Epithelial cell of prostate (primary cell): ENCODE measurements at regions not wholly inside any gene's neighbourhood (a gene's known extent, or its start where the extent isn't known, plus 50 kb on each side); places are given as distances from the start of the nearest gene placed in this dataset.

Source experiments
- DNase-seq: peaks from one replicate; pipeline ENCODE4 v3.0.0-alpha.2; 2011; ENCODE audit warnings: low read depth, low spot score
- H3K27ac ChIP-seq: fragments of 450-650 bp; 2 replicates; pipeline ENCODE4 v1.5.1; 2017; ENCODE audit warnings: mild to moderate bottlenecking

GRCh38 chr3:188077160-188077799 is 76.7 kb upstream of the LPP start:
- no peak overlapping the region for H3K27ac ChIP-seq
- DNase-seq = no peak

- H3K27ac ChIP-seq = no peak overlapping the region
- no peak for DNase-seq
Observed at GRCh38 chr3:188080091-188080490, 73.9 kb upstream of the LPP start.

DNA sequence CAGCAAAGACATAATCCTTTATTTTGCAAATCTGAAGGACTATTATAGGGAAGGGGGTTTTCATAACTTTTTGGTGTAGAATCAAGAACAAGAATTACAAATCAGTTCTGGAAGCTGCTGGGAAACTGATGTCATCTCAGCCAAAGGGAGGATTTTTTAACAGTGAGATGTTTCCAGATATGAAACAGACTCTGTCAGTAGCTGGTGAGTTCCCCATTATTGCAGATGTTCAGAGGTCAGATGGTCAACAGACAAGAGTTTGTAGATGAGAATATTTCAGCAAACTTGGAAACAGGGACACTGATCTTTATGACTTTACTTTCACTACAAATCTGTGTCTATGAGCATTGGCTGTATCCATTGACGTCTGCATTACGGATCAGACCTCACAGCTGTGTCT is 71.9 kb upstream of the LPP start:
- DNase-seq = no peak
- no peak overlapping the region for H3K27ac ChIP-seq

DNA sequence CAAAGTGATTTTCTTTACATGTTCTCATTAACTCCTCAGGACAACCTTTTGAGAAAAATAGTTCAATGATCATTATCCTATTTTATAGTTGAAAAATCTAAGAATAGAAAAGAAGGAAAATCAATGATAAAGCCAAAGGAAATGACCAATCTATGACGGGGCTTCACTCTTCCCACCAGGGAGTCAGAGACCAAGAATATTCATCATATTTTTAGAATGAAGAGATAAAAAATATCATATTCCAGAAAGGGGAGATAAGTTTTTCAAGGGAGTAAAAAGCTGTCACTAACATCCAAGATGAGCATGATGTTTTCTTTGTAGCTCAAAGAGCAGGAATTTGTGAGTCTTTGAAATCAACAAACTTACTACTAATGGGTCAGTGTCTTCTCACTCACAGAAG is 71.5 kb upstream of the LPP start:
- H3K27ac ChIP-seq = no peak overlapping the region
- DNase-seq = no peak

GRCh38 chr3:188083011-188083410 is 70.9 kb upstream of the LPP start:
- DNase-seq = no peak
- H3K27ac ChIP-seq = no peak overlapping the region

GRCh38 chr3:188084752-188085583 is 69.0 kb upstream of the LPP start:
- DNase-seq = no peak
- H3K27ac ChIP-seq = no peak overlapping the region

- H3K27ac ChIP-seq = no peak overlapping the region
- no peak for DNase-seq
Observed at GRCh38 chr3:188085584-188086560, 68.1 kb upstream of the LPP start.

DNA sequence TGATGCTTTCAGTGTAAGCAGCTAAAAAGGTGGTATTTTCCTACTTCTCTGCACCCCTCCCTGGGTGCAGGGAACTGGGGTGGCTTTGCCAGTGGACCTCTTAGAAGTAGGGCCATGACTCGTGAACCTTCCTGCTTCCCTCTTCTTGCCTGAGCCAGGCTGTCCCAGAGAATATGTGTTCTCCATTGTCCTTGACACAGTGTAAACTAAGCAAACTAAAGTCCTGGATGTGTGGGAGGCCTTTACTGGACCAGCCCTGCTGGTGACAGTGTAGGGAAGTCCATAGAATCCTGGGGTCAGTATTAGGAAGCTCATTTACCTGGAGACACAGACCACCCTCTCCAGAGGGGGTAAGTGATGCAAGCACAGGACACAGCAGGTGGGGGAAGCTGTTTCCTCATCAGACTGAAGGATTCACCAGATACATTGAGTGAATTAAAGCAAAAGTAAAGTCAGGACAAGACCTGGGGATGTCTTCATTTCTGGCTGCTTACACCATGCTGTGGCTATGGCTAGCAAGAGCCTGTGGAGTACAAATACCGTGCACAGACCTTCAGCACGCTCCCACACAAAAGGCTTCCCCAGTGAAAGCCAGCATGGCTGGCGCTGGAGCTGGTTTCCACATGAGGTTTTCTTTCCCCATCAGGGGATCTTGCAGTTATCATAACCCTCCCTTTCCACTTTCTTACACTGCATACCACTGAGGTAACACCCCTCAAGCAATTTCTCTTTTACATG is 64.8 kb upstream of the LPP start:
- no peak for DNase-seq
- no peak overlapping the region for H3K27ac ChIP-seq

DNA sequence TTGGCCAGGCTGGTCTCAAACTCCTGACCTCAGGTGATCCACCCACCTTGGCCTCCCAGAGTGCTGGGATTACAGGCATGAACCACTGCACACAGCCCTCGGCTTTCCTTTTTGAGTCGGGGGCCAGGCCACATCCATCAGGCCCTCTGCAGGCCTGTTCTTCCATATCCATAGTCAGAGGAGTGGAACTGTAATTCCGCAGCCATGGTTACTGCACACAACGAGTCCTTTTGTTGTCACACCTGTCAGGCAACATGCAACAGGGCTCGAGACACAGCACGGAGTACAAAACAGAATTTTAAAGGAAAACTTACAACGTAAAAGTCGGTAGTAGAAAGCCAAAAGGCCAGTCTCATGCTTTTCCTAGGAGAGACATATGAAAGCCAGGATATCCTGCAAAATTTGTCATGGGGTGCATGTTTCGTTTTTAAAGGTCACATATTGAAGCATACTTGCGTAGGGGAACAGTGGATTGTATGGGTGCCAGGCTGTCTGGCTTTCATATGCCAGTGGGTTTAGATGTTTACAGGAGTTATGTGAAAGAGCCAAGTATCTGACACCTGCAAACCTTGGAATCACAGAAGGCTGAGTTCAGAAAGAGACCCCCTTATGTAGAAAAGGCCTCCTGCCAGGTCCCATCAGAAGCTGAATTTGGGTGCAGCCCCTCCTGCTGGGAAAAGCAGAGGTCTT is 63.2 kb upstream of the LPP start:
- no peak overlapping the region for H3K27ac ChIP-seq
- DNase-seq = no peak

- DNase-seq = no peak
- H3K27ac ChIP-seq = no peak overlapping the region
Observed at GRCh38 chr3:188091746-188092145, 62.2 kb upstream of the LPP start.

- no peak overlapping the region for H3K27ac ChIP-seq
- no peak for DNase-seq
Observed at GRCh38 chr3:188092648-188093047, 61.3 kb upstream of the LPP start.

DNA sequence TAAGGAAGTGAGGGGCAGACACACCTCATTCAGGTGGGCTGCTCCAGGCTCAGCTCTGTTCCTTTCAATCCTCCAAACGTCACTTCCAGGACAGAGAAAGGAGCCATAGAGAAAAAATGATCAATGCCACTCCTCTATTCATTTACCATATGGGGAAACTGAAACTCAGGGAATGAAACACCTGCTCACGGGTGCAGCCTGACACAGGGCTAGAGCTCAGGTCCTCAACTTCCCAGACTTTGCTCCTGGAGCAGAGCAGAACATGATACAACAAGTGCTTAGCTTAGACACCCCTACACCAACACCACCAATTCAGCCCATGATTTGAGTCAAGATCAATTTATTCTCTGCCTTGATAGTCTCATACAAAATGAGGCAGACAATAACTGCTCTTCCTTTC is 58.5 kb upstream of the LPP start:
- no peak for DNase-seq
- no peak overlapping the region for H3K27ac ChIP-seq

- DNase-seq = no peak
- no peak overlapping the region for H3K27ac ChIP-seq
Observed at GRCh38 chr3:188097791-188098190, 56.2 kb upstream of the LPP start.

GRCh38 chr3:188099907-188100306 is 54.0 kb upstream of the LPP start:
- DNase-seq = no peak
- H3K27ac ChIP-seq = no peak overlapping the region

DNA sequence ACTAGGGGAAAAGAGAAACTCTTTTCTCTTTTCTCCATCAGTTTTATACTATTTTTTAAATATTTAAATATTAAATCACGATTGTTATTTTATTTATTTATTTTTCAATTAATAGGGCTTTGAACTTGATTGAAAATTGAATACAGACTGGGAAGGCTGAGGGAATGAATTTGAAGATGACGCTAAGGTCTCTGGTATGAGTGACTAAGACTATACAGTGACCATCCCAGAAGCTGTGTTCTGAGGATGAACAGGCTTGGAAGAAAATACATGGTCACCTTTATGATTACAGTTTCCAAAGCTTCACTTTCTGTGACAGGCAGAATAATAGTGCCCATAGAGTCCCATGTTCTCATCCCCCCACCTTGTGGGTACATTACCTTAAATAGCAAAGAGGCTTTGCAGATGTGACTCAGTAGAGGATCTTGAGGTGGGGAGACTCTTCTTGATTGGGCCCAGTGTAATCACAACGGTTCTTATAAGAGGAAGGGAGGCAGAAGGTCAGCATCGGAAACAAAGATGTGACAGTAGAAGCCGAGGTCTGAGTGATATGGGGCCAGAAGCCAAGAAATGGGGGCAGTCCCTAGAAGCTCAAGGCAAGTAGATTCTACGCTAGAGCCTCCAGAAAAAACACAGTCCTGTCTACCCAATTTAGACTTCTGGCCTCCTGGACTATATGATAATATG is 51.0 kb upstream of the LPP start:
- H3K27ac ChIP-seq = no peak overlapping the region
- no peak for DNase-seq

DNA sequence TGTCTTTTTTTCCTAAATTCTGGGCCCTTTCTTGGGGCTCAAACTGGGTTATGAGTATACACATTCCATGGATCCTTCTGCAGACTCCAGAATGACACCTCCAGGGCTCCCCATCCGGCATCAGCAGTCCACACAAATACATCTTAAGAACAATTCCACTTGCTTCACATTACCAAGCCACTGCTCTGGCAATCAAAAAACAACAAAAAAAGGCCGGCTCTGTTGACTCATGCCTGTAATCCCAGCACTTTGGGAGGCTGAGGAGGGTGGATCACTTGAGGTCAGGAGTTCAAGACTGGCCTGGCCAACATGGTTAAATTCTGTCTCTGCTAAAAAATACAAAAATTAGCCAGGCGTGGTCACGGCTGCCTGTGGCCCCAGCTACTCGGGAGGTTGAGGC is 49.9 kb upstream of the LPP start:
- DNase-seq = no peak
- H3K27ac ChIP-seq = no peak overlapping the region
